ENCODE measurements at regions not wholly inside any gene's neighbourhood (a gene's known extent, or its start where the extent isn't known, plus 50 kb on each side); places are given as distances from the start of the nearest gene placed in this dataset.

- TF ChIP-seq CTCF (IDR thresholded peaks at IDR 0.05), result no peak
- no peak for TF ChIP-seq POLR2A (IDR thresholded peaks at IDR 0.05)
Measured at GRCh38 chr12:67797185-67797741, 148.7 kb downstream of the DYRK2 start.
